Fibroblast of mammary gland (primary cell): ENCODE measurements at regions not wholly inside any gene's neighbourhood (a gene's known extent, or its start where the extent isn't known, plus 50 kb on each side); places are given as distances from the start of the nearest gene placed in this dataset.

Experiments used
- DNase-seq: peaks from one replicate; pipeline ENCODE4 v3.0.0-alpha.2; 2010; ENCODE audit warnings: low read depth
- H3K4me3 ChIP-seq: 2 replicates; pipeline ENCODE4 v1.5.1; 2011; ENCODE audit warnings: low read depth, mild to moderate bottlenecking, low read length, moderate library complexity; ENCODE audit not compliant: control insufficient read depth
- TF ChIP-seq, protein P1 (sequence below): conservative IDR thresholded peaks from 2 replicates; pipeline ENCODE4 v1.5.1; 2011; ENCODE audit warnings: low read depth, low read length, inconsistent platforms; ENCODE audit not compliant: control insufficient read depth, insufficient read depth

GRCh38 chr2:200042102-200042735 is 86.8 kb downstream of the MAIP1 start:
- DNase-seq: peak; percentile 66
- TF ChIP-seq, protein P1, sequence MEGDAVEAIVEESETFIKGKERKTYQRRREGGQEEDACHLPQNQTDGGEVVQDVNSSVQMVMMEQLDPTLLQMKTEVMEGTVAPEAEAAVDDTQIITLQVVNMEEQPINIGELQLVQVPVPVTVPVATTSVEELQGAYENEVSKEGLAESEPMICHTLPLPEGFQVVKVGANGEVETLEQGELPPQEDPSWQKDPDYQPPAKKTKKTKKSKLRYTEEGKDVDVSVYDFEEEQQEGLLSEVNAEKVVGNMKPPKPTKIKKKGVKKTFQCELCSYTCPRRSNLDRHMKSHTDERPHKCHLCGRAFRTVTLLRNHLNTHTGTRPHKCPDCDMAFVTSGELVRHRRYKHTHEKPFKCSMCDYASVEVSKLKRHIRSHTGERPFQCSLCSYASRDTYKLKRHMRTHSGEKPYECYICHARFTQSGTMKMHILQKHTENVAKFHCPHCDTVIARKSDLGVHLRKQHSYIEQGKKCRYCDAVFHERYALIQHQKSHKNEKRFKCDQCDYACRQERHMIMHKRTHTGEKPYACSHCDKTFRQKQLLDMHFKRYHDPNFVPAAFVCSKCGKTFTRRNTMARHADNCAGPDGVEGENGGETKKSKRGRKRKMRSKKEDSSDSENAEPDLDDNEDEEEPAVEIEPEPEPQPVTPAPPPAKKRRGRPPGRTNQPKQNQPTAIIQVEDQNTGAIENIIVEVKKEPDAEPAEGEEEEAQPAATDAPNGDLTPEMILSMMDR: no peak
- no peak overlapping the region for H3K4me3 ChIP-seq

GRCh38 chr2:200042944-200043343 is 87.6 kb downstream of the MAIP1 start:
- H3K4me3 ChIP-seq: no peak overlapping the region
- TF ChIP-seq, protein P1: no peak
- DNase-seq: peak; percentile 85

GRCh38 chr2:200044453-200044852 is 89.1 kb downstream of the MAIP1 start:
- TF ChIP-seq, protein P1: no peak
- DNase-seq: no peak
- H3K4me3 ChIP-seq: no peak overlapping the region

DNA sequence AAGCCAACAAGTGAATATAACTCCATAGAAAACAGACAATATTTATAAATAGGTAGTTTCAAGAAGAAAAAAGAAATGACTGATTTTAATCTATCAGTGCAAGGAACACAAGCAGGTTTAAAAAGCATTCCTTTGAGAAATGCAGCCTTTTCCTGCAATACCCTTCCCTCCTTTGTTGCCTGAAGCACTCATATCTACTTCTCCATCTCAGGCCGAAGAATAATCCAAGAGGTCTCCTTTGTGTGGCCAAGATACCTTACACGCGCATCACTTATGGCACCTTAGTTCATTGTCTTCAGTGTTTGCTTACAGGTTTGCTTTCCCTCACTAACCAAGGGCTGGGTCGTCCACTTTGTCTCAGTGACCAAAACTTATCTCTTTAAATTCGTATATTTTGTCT is 93.0 kb downstream of the MAIP1 start:
- TF ChIP-seq, protein P1: no peak
- no peak overlapping the region for H3K4me3 ChIP-seq
- DNase-seq: no peak

- DNase-seq: no peak
- TF ChIP-seq, protein P1: no peak
- no peak overlapping the region for H3K4me3 ChIP-seq
These were observed 93.7 kb downstream of the MAIP1 start for GRCh38 chr2:200049086-200049485.

- TF ChIP-seq, protein P1: no peak
- no peak overlapping the region for H3K4me3 ChIP-seq
- no peak for DNase-seq
These were observed 95.7 kb downstream of the MAIP1 start for GRCh38 chr2:200050921-200051610.

- DNase-seq: no peak
- H3K4me3 ChIP-seq: no peak overlapping the region
- TF ChIP-seq, protein P1: no peak
These were observed 96.2 kb downstream of the MAIP1 start for GRCh38 chr2:200051611-200051945.
